GM23248 (cell line): ENCODE measurements at regions not wholly inside any gene's neighbourhood (a gene's known extent, or its start where the extent isn't known, plus 50 kb on each side); places are given as distances from the start of the nearest gene placed in this dataset.

Experiments used
- DNase-seq: peaks from one replicate; pipeline ENCODE4 v3.0.0-alpha.2; 2015
- H2AFZ ChIP-seq: fragments of 200-600 bp; sonication (generic); 2 replicates; pipeline ENCODE4 v1.6.1; 2016; ENCODE audit warnings: antibody characterized with exemption
- H3F3A ChIP-seq: fragments of 200-600 bp; sonication (generic); 2 replicates; pipeline ENCODE4 v1.6.1; 2016; ENCODE audit warnings: mild to moderate bottlenecking, antibody characterized with exemption, mixed run types; ENCODE audit not compliant: insufficient read depth
- H3K27ac ChIP-seq: fragments of 200-600 bp; sonication (generic); 2 replicates; pipeline ENCODE4 v1.5.1; 2016; ENCODE audit warnings: mild to moderate bottlenecking
- H3K27me3 ChIP-seq: fragments of 200-600 bp; sonication (generic); replicated peaks from 2 replicates; pipeline ENCODE4 v1.6.1; 2016; ENCODE audit warnings: mild to moderate bottlenecking; ENCODE audit not compliant: insufficient read depth
- H3K36me3 ChIP-seq: fragments of 200-600 bp; sonication (generic); 2 replicates; pipeline ENCODE4 v1.6.1; 2016; ENCODE audit warnings: low read depth, mild to moderate bottlenecking
- H3K4me1 ChIP-seq: fragments of 200-600 bp; sonication (generic); 2 replicates; pipeline ENCODE4 v1.6.1; 2016; ENCODE audit warnings: mild to moderate bottlenecking; ENCODE audit not compliant: insufficient read depth
- H3K4me2 ChIP-seq: fragments of 200-600 bp; sonication (generic); one replicate; pipeline ENCODE4 v1.6.1; 2016; ENCODE audit warnings: mild to moderate bottlenecking; ENCODE audit not compliant: unreplicated experiment
- H3K4me3 ChIP-seq: fragments of 200-600 bp; sonication (generic); 2 replicates; pipeline ENCODE4 v1.5.1; 2016; ENCODE audit warnings: mild to moderate bottlenecking
- H3K79me2 ChIP-seq: fragments of 200-600 bp; sonication (generic); 2 replicates; pipeline ENCODE4 v1.6.1; 2016; ENCODE audit warnings: mild to moderate bottlenecking; ENCODE audit not compliant: insufficient read depth
- H3K9ac ChIP-seq: fragments of 200-600 bp; sonication (generic); 2 replicates; pipeline ENCODE4 v1.6.1; 2016; ENCODE audit warnings: mild to moderate bottlenecking
- H3K9me2 ChIP-seq: fragments of 200-600 bp; sonication (generic); 2 replicates; pipeline ENCODE4 v1.6.1; 2016; ENCODE audit warnings: mixed run types, mild to moderate bottlenecking, moderate library complexity; ENCODE audit not compliant: insufficient read depth
- H3K9me3 ChIP-seq: fragments of 200-600 bp; sonication (generic); one replicate; pipeline ENCODE4 v1.6.1; 2017; ENCODE audit warnings: low read depth
- H4K20me1 ChIP-seq: fragments of 200-600 bp; sonication (generic); 2 replicates; pipeline ENCODE4 v1.6.0; 2016; ENCODE audit not compliant: insufficient read depth
- EZH2 ChIP-seq: fragments of 200-600 bp; sonication (generic); IDR thresholded peaks from 2 replicates; pipeline ENCODE4 v1.6.1; 2018; ENCODE audit warnings: antibody characterized with exemption, mild to moderate bottlenecking; ENCODE audit not compliant: insufficient read depth, poor library complexity, severe bottlenecking
- EZH2phosphoT487 ChIP-seq: fragments of 200-600 bp; sonication (generic); IDR thresholded peaks from 2 replicates; pipeline ENCODE4 v1.6.1; 2018; ENCODE audit warnings: antibody characterized with exemption, moderate library complexity, mild to moderate bottlenecking, low read depth; ENCODE audit not compliant: insufficient read depth
- WGBS, 2 experiments: methylation state at CpG; one replicate each; pipeline ENCODE4 v1.1.6; 2015 to 2017; ENCODE audit warnings: low lambda C conversion rate in 2 of 2, low coverage in 1 of 2; ENCODE audit errors: missing lambda C conversion rate in 2 of 2; 5-methylcytosine and 5-hydroxymethylcytosine counted together
- in situ Hi-C: fragments of 300-500 bp; cut with MboI; formaldehyde crosslinking; loops from 2 replicates; pipeline ENCODE4 v1.15.0; 2020

DNA sequence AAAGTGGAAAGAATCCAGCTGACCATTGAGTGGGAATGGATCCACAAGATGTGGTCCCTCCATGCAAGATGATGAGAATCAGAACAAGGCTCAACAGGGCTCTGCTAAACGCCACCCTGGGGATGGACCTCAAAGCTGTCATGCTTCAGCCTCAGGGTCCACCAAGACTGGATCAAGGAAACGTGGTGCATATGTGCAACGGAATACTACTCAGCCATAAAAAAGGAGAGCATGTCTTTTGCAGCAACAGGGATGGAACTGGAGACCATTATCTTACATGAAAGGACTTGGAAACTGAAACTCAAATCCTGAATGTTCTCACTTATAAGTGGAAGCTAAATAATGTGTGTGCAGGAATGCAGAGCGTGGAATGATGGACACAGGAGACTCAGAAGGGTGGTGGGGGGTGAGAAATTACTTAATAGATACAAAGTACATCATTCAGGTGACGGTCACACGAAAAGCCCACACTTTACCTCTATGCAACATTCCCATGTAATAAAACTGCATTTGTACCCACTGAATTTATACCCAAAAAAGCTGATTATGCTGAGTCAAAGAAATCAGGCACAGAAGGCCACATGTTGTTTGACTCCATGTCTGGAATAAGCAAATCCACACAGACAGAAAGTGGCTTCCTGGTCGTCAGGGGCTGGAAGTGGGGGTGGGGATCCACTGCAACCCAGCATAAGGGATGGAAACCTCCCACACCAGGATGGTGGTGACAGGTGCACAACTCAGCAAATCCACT, 116.1 kb downstream of the SHANK2 start:
- H3K9me3 ChIP-seq, result no peaks in the 10 kb centered on the region
- WGBS, 2 experiments, result 23 to 34% methylated on average over 7 of the region's 7 CpGs

GRCh38 chr11:71135112-71135511, 117.3 kb downstream of the SHANK2 start:
- no peaks in the 10 kb centered on the region for H3K4me1 ChIP-seq
- H3K9me2 ChIP-seq, result no peaks in the 10 kb centered on the region
- no peak overlapping the region for H3K9ac ChIP-seq
- H4K20me1 ChIP-seq, result no peaks in the 10 kb centered on the region
- no peak overlapping the region for H3K4me3 ChIP-seq
- H2AFZ ChIP-seq, result no peak overlapping the region
- H3K27ac ChIP-seq, result no peak overlapping the region
- no peak overlapping the region for H3K4me2 ChIP-seq
- in situ Hi-C loops, result no loop called here
- TF ChIP-seq EZH2, result no peak
- no peak for TF ChIP-seq EZH2phosphoT487
- 45 to 47% methylated on average over 6 of the region's 6 CpGs for WGBS, 2 experiments
- H3K9me3 ChIP-seq, result no peaks in the 10 kb centered on the region
- no peaks in the 10 kb centered on the region for H3K36me3 ChIP-seq
- no peaks in the 10 kb centered on the region for H3F3A ChIP-seq
- DNase-seq, result no peak
- H3K79me2 ChIP-seq, result no peaks in the 10 kb centered on the region
- H3K27me3 ChIP-seq, result no peaks in the 10 kb centered on the region; the same call in 1 of the 2 replicates

More for the DNA sequence above, 116.1 kb downstream of the SHANK2 start:
- no peak for TF ChIP-seq EZH2
- TF ChIP-seq EZH2phosphoT487, result no peak
- in situ Hi-C loops, result no loop called here
- no peak overlapping the region for H3K4me3 ChIP-seq
- no peaks in the 10 kb centered on the region for H3K36me3 ChIP-seq
- no peak overlapping the region for H2AFZ ChIP-seq
- no peaks in the 10 kb centered on the region for H3K9me2 ChIP-seq
- no peak overlapping the region for H3K4me2 ChIP-seq
- H3K27me3 ChIP-seq, result no peaks in the 10 kb centered on the region; the same call in 1 of the 2 replicates
- no peaks in the 10 kb centered on the region for H3K4me1 ChIP-seq
- no peak overlapping the region for H3K27ac ChIP-seq
- no peaks in the 10 kb centered on the region for H3F3A ChIP-seq
- DNase-seq, result no peak
- H4K20me1 ChIP-seq, result no peaks in the 10 kb centered on the region
- H3K9ac ChIP-seq, result no peak overlapping the region
- H3K79me2 ChIP-seq, result no peaks in the 10 kb centered on the region

- Histone ChIP-seq H3K4me3 (no peak overlapping the region), H3K4me1 (no peaks in the 10 kb centered on the region), H4K20me1 (no peaks in the 10 kb centered on the region), H3K27ac (no peak overlapping the region), H3F3A (no peaks in the 10 kb centered on the region), H3K36me3 (no peaks in the 10 kb centered on the region), H3K9ac (no peak overlapping the region), H3K79me2 (no peaks in the 10 kb centered on the region), H3K9me3 (no peaks in the 10 kb centered on the region), H3K9me2 (no peaks in the 10 kb centered on the region), H3K4me2 (no peak overlapping the region), H3K27me3 (no peaks in the 10 kb centered on the region; the same call in 1 of the 2 replicates), H2AFZ (no peak overlapping the region)
- no peak for TF ChIP-seq EZH2phosphoT487
- no peak for TF ChIP-seq EZH2
- WGBS, 2 experiments, result 53 to 55% methylated on average over 9 of the region's 9 CpGs
- no peak for DNase-seq
- in situ Hi-C loops, result no loop called here
Observed at GRCh38 chr11:71133946-71134345, 118.4 kb downstream of the SHANK2 start.

GRCh38 chr11:71131861-71132260, 120.5 kb downstream of the SHANK2 start:
- Histone ChIP-seq H3K4me3 (no peak overlapping the region), H3K27me3 (no peaks in the 10 kb centered on the region; the same call in 1 of the 2 replicates), H3K27ac (no peak overlapping the region), H3F3A (no peaks in the 10 kb centered on the region), H3K4me2 (no peak overlapping the region), H3K79me2 (no peaks in the 10 kb centered on the region), H3K36me3 (no peaks in the 10 kb centered on the region), H4K20me1 (no peaks in the 10 kb centered on the region), H2AFZ (no peak overlapping the region), H3K9me2 (no peaks in the 10 kb centered on the region), H3K9me3 (no peaks in the 10 kb centered on the region), H3K4me1 (no peaks in the 10 kb centered on the region), H3K9ac (no peak overlapping the region)
- no peak for DNase-seq
- no peak for TF ChIP-seq EZH2phosphoT487
- no peak for TF ChIP-seq EZH2
- in situ Hi-C loops, result no loop called here
- 16 to 19% methylated on average over 15 of the region's 15 CpGs for WGBS, 2 experiments

GRCh38 chr11:71130106-71130505, 122.3 kb downstream of the SHANK2 start:
- DNase-seq, result no peak
- H3K27ac ChIP-seq, result no peak overlapping the region
- no peak overlapping the region for H3K4me3 ChIP-seq
- no peaks in the 10 kb centered on the region for H3K4me1 ChIP-seq
- TF ChIP-seq EZH2 (no peak), EZH2phosphoT487 (no peak)
- H3K9me2 ChIP-seq, result no peaks in the 10 kb centered on the region
- H3F3A ChIP-seq, result no peaks in the 10 kb centered on the region
- no peak overlapping the region for H2AFZ ChIP-seq
- no peak overlapping the region for H3K4me2 ChIP-seq
- 66 to 69% methylated on average over 8 of the region's 8 CpGs for WGBS, 2 experiments
- no peaks in the 10 kb centered on the region for H3K9me3 ChIP-seq
- H3K9ac ChIP-seq, result no peak overlapping the region
- H4K20me1 ChIP-seq, result no peaks in the 10 kb centered on the region
- no peaks in the 10 kb centered on the region for H3K36me3 ChIP-seq
- in situ Hi-C loops, result no loop called here
- H3K79me2 ChIP-seq, result no peaks in the 10 kb centered on the region
- H3K27me3 ChIP-seq, result no peaks in the 10 kb centered on the region; the same call in 1 of the 2 replicates
